ENCODE measurements at regions not wholly inside any gene's neighbourhood (a gene's known extent, or its start where the extent isn't known, plus 50 kb on each side); places are given as distances from the start of the nearest gene placed in this dataset.
A peak's percentile ranks its signal among the peaks of the same experiment; 100 is the strongest.
"Not testable (repeated sequence)": the region's sequence is repeated elsewhere in the genome, so short reads cannot be mapped to it uniquely, and the experiment has no call there.

DNA sequence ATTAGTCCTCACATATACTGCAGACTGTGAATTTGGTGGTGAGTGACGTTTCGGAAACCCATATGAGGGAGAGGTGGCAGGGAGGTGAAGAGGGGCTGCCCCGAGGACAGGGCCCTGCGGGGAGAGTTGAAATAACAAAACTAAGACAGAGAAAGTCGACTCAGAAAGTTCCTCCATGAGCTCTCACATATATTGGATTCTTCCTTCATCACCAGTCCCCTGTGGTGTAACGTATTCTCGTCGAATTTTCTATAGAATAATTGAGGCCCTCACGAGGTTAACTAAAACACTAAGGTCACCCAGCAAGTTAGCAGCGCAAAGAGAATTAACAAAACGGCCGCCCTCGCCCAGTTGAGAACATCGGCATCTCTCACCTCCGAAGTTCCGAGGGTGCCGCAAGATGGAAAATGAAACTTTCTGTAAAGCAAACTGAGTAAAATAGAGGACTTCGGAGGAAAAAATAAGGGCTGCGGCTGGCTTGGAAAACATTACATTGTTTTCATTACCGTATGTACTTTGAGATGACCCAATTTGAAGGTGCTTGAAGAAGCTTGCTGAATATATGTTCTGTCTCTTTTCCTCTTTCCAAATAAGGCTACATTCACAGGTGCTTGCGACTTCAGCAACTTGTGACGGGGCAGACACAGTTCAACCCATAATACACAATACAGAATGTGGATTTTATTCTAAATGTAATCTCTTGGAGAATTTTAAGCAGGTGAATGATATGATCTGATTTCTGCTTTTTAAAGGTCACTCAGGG is 490.9 kb upstream of the JARID2 start:
- no peak for DNase-seq

GRCh38 chr6:14756340-14756739 is 489.5 kb upstream of the JARID2 start:
- no peak for DNase-seq

GRCh38 chr6:14757014-14757413 is 488.9 kb upstream of the JARID2 start:
- DNase-seq: no peak

GRCh38 chr6:14757418-14757817 is 488.5 kb upstream of the JARID2 start:
- no peak for DNase-seq

DNA sequence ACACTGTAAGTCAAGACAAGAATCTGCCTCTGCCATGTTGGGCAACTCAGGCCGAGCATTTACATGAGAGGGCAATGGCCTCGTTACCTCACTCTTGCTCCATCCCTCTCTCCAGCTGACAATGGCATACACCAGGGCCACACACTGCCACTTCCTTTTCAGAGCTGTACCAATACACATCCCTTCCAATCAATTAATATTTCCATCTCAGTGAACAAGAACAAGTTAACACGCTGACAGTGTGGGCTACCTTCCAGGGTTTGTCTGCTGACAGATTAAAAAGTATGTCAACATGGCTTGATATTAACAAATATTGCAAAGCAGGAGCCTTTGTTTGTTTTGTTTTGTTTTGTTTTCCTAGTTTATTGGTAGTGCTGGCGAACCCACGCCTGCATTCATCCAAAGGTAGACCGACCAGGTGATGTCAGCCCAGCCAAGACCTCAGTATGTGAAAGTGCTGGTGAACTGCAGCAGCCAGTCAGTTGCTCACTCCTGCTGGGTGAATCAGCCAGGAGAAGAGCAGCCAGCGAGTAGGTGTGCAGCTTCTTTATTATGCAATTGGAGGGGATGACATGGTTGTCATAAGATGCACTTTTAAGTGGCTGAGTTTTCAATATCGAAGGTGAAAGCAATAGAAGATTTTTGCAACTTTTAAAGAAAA is 487.3 kb upstream of the JARID2 start:
- no peak for DNase-seq

GRCh38 chr6:14759976-14760672 is 485.7 kb upstream of the JARID2 start:
- no peak for DNase-seq

- no peak for DNase-seq
Observed at GRCh38 chr6:14762077-14762476, 483.8 kb upstream of the JARID2 start.

DNA sequence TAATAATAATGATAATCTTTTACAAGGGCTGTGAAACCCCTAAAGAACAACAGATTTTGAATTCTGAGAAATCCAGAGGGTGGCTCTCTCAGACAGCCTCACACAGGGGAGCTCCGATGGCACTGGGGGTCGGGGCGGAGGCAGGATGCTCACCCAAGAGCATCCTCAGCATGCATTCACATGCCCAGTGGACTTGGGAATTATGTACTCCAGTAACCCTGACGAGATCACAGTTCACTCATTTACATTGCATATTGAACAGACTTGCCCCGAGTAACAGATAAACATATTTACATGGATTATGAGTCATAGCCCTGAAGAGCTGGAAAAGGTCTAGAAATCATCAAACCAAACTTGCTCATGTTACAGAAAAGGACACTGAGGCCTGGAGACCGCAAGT is 482.7 kb upstream of the JARID2 start:
- DNase-seq: no peak

GRCh38 chr6:14763616-14764015 is 482.3 kb upstream of the JARID2 start:
- no peak for DNase-seq

- no peak for DNase-seq
Observed at GRCh38 chr6:14765106-14765505, 480.8 kb upstream of the JARID2 start.

DNA sequence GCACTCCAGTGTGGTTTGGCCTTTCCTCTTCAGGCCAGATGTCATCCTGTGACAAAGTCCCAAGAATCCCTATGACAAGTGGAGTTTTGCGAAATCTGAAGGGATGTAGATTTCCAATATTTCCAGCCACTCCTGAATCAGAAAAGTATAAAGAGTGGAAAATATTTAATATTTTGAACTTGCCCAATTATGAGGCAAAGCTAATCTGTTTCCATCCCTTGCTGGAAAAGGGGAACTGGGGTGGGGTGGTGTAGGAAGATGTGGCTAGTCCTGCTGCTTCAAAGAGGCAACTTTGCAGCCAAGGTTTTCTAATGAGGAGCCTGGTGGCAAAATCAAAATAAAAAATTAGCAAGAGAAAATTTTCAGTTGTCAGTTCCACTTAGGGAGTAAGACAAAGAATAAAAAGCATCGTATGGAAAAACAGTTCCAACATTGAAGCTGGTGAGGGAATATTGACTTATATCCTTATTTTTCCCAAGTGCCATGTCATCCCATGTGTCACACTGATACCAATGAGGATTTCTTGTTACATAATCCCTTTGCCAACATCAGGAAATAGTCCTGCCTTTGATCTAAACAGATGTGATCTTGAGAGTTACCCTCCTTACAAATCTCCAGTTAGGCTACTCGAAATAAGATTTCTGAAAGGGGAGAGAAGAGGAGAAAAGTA is 480.0 kb upstream of the JARID2 start:
- no peak for DNase-seq

- no peak for DNase-seq
Observed at GRCh38 chr6:14766391-14766994, 479.4 kb upstream of the JARID2 start.

DNA sequence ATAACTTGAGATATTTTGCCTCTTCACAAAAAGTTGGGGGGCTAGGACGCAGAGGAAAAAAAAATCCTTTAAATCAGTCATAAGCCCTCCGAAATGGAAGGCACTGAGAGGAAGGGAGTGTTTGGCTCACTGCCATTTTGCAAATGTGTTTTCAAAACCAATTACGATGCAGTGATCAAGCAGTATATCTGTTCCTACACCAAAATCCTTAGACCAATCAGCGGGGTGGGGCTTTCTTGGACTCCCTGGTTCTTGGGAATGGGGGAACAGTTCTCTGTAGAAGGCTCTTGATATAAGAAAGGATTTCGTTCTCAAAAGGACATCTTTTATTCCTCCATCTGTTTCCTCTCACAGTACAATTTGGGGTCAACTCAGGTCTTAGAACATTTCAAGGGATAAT is 478.6 kb upstream of the JARID2 start:
- DNase-seq: peak; percentile 34 to 42

DNA sequence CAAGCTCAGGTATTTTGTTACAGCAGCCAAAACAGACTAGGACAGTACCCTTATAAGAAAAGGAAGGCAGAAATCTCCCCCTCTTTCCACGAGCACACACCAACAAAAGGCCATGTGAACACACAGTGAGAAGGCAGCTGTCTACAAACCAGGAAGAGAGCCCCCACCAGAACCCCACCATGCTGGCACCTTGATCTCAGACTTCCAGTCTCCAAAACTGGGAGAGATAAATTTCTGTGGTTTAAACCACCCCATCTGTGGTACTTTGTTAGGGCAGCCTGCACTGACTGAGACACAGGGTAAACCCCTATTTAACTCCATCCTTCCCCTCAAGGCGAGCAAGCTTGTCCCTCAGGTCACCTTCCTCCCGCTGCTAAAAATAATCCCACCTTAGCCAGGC is 475.8 kb upstream of the JARID2 start:
- DNase-seq: no peak

DNA sequence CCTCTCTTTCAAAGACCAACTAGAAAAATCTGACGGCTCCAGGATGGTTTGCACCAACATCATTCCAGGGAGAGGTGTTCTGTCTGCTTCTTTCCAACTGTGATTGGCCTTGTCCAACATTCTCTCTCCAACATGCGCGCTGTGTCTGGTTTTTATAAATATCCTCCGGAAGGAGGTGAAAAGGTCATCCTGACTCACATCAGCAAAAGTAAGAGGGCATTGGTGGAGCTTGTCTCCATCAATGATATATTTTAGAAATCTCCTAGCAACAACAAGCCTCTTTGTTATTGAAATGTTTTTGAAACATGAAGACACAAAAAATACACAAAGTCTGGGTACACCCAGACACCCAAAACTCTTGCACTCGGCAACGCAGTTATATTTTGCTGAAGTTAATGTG is 475.3 kb upstream of the JARID2 start:
- no peak for DNase-seq

DNA sequence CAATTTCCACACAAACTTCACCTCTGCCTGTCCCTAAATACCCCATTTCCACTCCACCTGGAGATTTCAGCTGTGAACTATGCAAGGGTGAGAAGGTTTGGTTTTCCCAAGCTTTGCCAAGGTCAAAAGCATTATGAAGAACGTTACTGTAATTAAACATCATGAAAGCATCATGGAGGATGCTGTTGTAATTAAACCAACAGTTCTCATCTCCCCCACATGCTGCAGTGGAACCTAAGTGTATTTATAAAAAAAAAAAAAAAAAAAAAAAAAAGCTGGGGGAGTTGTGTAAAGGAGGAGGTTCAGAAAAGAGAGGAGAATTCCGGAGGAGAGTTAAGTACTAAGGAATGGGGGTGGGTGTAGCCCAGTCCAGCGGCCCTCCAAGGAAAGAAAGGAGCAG is 474.9 kb upstream of the JARID2 start:
- no peak for DNase-seq

GRCh38 chr6:14772188-14772587 is 473.7 kb upstream of the JARID2 start:
- DNase-seq: no peak

DNA sequence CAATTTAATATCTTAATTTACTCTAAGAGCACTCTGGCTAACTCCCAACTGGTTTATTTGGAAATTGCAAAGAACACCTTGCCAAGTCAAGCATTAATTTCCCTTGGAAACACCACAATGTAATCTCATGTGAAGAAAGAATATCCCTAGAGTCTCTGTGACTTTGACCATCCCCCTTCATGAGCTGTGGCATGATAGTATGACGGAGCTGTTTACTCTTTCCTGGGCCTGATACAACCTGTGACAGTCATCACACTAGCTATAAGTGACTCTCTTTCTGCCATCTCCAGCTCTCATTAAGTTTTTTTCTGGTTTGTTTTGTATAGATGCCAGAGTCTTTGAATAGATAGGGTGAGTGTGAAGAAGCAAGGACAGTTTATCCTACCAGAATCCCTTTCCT is 470.3 kb upstream of the JARID2 start:
- DNase-seq: no peak

DNA sequence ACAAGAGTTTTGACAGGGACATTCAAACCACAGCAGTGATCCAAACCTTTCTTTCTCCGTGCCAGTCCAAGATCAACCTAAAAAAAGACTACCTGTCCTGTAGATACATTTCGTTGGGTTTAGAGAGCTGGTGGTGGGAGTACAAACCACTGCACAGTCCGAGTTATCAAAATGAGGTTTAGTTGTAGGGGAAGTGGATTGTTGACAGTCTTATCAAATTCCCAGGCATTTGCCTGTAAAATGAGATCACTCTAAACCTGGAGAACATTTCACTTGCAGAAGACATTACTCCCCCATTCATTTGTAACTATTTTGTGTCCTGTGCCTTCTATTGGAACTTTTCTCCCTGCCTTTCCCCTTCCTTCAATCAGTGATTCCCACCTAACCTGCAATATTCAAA is 469.6 kb upstream of the JARID2 start:
- DNase-seq: no peak

- no peak for DNase-seq
Observed at GRCh38 chr6:14781772-14782525, 463.9 kb upstream of the JARID2 start.

GRCh38 chr6:14782921-14783464 is 462.9 kb upstream of the JARID2 start:
- DNase-seq: not testable (repeated sequence)

Measured in right lung (tissue), 2 donors.